Prostate gland (tissue), 2 donors: ENCODE measurements at regions not wholly inside any gene's neighbourhood (a gene's known extent, or its start where the extent isn't known, plus 50 kb on each side); places are given as distances from the start of the nearest gene placed in this dataset.
A peak's percentile ranks its signal among the peaks of the same experiment; 100 is the strongest.

Experiments used
- POLR2A ChIP-seq: fragments of 450-650 bp; IDR thresholded peaks from one replicate; pipeline ENCODE4 v1.6.1; 2016; ENCODE audit warnings: antibody characterized with exemption, mild to moderate bottlenecking
- POLR2AphosphoS5 ChIP-seq: sonication (generic); formaldehyde crosslinking; IDR thresholded peaks from one replicate; pipeline ENCODE4 v1.6.1; 2017; ENCODE audit warnings: antibody characterized with exemption
- TF ChIP-seq, protein P1 (sequence below), 4 experiments: fragments of 200-600 bp in 2 of 4; fragments of 450-650 bp in 2 of 4; sonication (generic) in 2 of 4; IDR thresholded peaks; 1 replicate in 3 of 4; 2 replicates in 1 of 4; pipeline ENCODE4 v1.5.1; 2016 to 2019; ENCODE audit warnings: antibody characterized with exemption in 4 of 4, mild to moderate bottlenecking in 2 of 4, moderate library complexity in 2 of 4

DNA sequence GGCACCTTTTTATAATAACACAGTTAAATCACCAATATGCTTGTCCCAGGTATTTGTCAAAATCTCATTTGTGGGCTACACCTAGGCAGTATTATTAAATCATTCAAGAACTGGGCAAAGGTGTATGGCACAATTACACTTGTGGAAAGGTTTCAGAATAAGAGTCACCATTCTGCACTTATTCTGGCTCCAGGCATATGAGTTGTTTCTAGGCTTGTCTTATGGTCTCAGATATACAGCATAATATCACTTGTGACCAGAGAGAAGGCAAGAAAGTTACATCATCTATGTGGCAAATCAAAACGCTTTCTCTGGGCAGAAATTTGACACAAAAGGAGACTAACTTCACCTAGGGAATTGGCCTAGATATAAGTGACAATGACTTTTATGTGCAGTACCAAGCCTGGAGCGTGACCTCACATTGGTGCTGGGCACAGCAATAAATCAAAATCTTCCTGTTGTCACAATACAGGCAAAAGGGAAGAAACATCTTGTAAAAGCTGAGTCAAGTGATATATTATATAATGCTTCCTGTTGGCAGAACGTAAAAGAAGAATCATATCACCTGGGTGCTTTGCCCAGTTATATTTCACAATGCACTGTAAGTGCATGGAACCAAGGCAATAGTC lies 959.9 kb upstream of the AMELY start:
- TF ChIP-seq, protein P1, sequence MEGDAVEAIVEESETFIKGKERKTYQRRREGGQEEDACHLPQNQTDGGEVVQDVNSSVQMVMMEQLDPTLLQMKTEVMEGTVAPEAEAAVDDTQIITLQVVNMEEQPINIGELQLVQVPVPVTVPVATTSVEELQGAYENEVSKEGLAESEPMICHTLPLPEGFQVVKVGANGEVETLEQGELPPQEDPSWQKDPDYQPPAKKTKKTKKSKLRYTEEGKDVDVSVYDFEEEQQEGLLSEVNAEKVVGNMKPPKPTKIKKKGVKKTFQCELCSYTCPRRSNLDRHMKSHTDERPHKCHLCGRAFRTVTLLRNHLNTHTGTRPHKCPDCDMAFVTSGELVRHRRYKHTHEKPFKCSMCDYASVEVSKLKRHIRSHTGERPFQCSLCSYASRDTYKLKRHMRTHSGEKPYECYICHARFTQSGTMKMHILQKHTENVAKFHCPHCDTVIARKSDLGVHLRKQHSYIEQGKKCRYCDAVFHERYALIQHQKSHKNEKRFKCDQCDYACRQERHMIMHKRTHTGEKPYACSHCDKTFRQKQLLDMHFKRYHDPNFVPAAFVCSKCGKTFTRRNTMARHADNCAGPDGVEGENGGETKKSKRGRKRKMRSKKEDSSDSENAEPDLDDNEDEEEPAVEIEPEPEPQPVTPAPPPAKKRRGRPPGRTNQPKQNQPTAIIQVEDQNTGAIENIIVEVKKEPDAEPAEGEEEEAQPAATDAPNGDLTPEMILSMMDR (IDR thresholded peaks at IDR 0.05) = no peak
- TF ChIP-seq POLR2A = no peak
- TF ChIP-seq POLR2AphosphoS5 = peak; percentile 31
